Breast epithelium (tissue), 4 donors: ENCODE measurements at regions not wholly inside any gene's neighbourhood (a gene's known extent, or its start where the extent isn't known, plus 50 kb on each side); places are given as distances from the start of the nearest gene placed in this dataset.

Experiments used
- DNase-seq, 2 donors: peaks; one replicate each; pipeline ENCODE4 v3.0.0-alpha.2; 2019; ENCODE audit warnings: low spot score in 2 of 2
- H3K27ac ChIP-seq, 2 donors: fragments of 200-600 bp; sonication (generic) in 1 of 2; one replicate each; pipeline ENCODE4 v1.5.1; 2016 to 2019; ENCODE audit warnings: mild to moderate bottlenecking in 1 of 2
- H3K27me3 ChIP-seq, 2 donors: fragments of 200-600 bp; sonication (generic) in 1 of 2; one replicate each; pipeline versions ENCODE4 v1.5.1 to v1.6.0; 2017 to 2019; ENCODE audit warnings: control low read depth in 1 of 2, mild to moderate bottlenecking in 1 of 2
- H3K36me3 ChIP-seq: fragments of 200-600 bp; one replicate; pipeline ENCODE4 v1.5.1; 2019
- H3K4me1 ChIP-seq, 2 donors: fragments of 200-600 bp; sonication (generic); one replicate each; pipeline ENCODE4 v1.5.1; 2016 to 2019; ENCODE audit warnings: control low read depth in 1 of 2
- H3K4me3 ChIP-seq, 3 donors: fragments of 200-600 bp; sonication (generic); 1 replicate in 2 of 3; 2 replicates in 1 of 3; pipeline ENCODE4 v1.5.1; 2016 to 2019; ENCODE audit warnings: mild to moderate bottlenecking in 3 of 3, moderate library complexity in 2 of 3
- H3K9me3 ChIP-seq, 2 donors: fragments of 200-600 bp; sonication (generic) in 1 of 2; one replicate each; pipeline ENCODE4 v1.5.1; 2016 to 2019; ENCODE audit warnings: control low read depth in 1 of 2
- POLR2A ChIP-seq: fragments of 450-650 bp; IDR thresholded peaks from one replicate; pipeline ENCODE4 v1.6.1; 2016; ENCODE audit warnings: antibody characterized with exemption, mild to moderate bottlenecking, moderate library complexity
- POLR2AphosphoS5 ChIP-seq, 3 donors: sonication (generic); formaldehyde crosslinking; IDR thresholded peaks; one replicate each; pipeline ENCODE4 v1.6.1; 2017; ENCODE audit warnings: antibody characterized with exemption in 3 of 3
- intact Hi-C: fragments of 100-400 bp; cut with DNase I; formaldehyde crosslinking; loops from one replicate; pipeline ENCODE4 v1.15.1; 2023; ENCODE audit warnings: low total_unique reads
- TF ChIP-seq, protein P1 (sequence below), 3 donors: fragments of 450-650 bp; IDR thresholded peaks; one replicate each; pipeline ENCODE4 v1.5.1; 2016 to 2017; ENCODE audit warnings: antibody characterized with exemption in 3 of 3, mild to moderate bottlenecking in 3 of 3, moderate library complexity in 3 of 3

GRCh38 chr5:74143151-74143550 lies 497.4 kb downstream of the ENC1 start:
- DNase-seq: no peak
- Histone ChIP-seq H3K4me1 (no peaks in the 10 kb centered on the region), H3K27ac (no peak overlapping the region), H3K36me3 (no peaks in the 10 kb centered on the region), H3K4me3 (no peak overlapping the region), H3K9me3 (no peaks in the 10 kb centered on the region), H3K27me3 (no peaks in the 10 kb centered on the region)
- TF ChIP-seq POLR2AphosphoS5 (IDR thresholded peaks at IDR 0.05): no peak
- no peak for TF ChIP-seq POLR2A
- TF ChIP-seq, protein P1, sequence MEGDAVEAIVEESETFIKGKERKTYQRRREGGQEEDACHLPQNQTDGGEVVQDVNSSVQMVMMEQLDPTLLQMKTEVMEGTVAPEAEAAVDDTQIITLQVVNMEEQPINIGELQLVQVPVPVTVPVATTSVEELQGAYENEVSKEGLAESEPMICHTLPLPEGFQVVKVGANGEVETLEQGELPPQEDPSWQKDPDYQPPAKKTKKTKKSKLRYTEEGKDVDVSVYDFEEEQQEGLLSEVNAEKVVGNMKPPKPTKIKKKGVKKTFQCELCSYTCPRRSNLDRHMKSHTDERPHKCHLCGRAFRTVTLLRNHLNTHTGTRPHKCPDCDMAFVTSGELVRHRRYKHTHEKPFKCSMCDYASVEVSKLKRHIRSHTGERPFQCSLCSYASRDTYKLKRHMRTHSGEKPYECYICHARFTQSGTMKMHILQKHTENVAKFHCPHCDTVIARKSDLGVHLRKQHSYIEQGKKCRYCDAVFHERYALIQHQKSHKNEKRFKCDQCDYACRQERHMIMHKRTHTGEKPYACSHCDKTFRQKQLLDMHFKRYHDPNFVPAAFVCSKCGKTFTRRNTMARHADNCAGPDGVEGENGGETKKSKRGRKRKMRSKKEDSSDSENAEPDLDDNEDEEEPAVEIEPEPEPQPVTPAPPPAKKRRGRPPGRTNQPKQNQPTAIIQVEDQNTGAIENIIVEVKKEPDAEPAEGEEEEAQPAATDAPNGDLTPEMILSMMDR (IDR thresholded peaks at IDR 0.05): no peak
- intact Hi-C loops: no loop called here

GRCh38 chr5:74141053-74141452 lies 499.5 kb downstream of the ENC1 start:
- H3K9me3 ChIP-seq: no peaks in the 10 kb centered on the region
- no peak overlapping the region for H3K27ac ChIP-seq
- intact Hi-C loops: no loop called here
- no peak for DNase-seq
- H3K4me1 ChIP-seq: no peaks in the 10 kb centered on the region
- H3K36me3 ChIP-seq: no peaks in the 10 kb centered on the region
- H3K27me3 ChIP-seq: no peaks in the 10 kb centered on the region
- no peak for TF ChIP-seq POLR2AphosphoS5 (IDR thresholded peaks at IDR 0.05)
- no peak for TF ChIP-seq POLR2A
- TF ChIP-seq, protein P1 (IDR thresholded peaks at IDR 0.05): no peak
- no peak overlapping the region for H3K4me3 ChIP-seq

GRCh38 chr5:74140409-74140808 lies 500.1 kb downstream of the ENC1 start:
- intact Hi-C loops: no loop called here
- Histone ChIP-seq H3K9me3 (no peaks in the 10 kb centered on the region), H3K4me3 (no peak overlapping the region), H3K27me3 (no peaks in the 10 kb centered on the region), H3K27ac (no peak overlapping the region), H3K36me3 (no peaks in the 10 kb centered on the region), H3K4me1 (no peaks in the 10 kb centered on the region)
- no peak for DNase-seq
- TF ChIP-seq POLR2AphosphoS5 (IDR thresholded peaks at IDR 0.05): no peak
- TF ChIP-seq POLR2A: no peak
- TF ChIP-seq, protein P1 (IDR thresholded peaks at IDR 0.05): no peak

- H3K9me3 ChIP-seq: no peaks in the 10 kb centered on the region
- H3K27ac ChIP-seq: no peak overlapping the region
- intact Hi-C loops: no loop called here
- no peak overlapping the region for H3K4me3 ChIP-seq
- H3K27me3 ChIP-seq: no peaks in the 10 kb centered on the region
- no peaks in the 10 kb centered on the region for H3K4me1 ChIP-seq
- no peak for TF ChIP-seq POLR2A
- TF ChIP-seq, protein P1 (IDR thresholded peaks at IDR 0.05): no peak
- no peak for TF ChIP-seq POLR2AphosphoS5 (IDR thresholded peaks at IDR 0.05)
- DNase-seq: no peak
- no peaks in the 10 kb centered on the region for H3K36me3 ChIP-seq
Measured at GRCh38 chr5:74139589-74139988, 500.9 kb downstream of the ENC1 start.

DNA sequence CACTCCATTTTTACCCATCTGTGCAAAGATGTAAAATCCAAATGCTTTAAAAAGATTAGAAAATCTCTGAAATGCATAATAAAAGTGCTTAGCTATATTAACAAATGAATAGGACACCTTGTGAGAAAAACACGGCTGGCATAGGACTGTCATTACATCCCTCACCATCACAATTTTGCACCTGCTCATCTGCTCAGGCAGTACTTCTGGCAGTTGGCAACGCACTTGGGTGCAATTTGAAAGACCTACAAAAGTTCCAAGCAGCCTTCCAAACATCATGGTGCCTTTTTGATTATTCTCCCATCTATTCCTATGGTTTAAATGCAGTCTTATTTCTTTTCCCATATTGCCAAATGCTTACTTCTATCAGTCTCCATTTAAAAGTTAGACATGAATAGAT lies 501.8 kb downstream of the ENC1 start:
- no peak overlapping the region for H3K4me3 ChIP-seq
- intact Hi-C loops: no loop called here
- no peaks in the 10 kb centered on the region for H3K27me3 ChIP-seq
- no peak for DNase-seq
- H3K4me1 ChIP-seq: no peaks in the 10 kb centered on the region
- H3K36me3 ChIP-seq: no peaks in the 10 kb centered on the region
- H3K9me3 ChIP-seq: no peaks in the 10 kb centered on the region
- H3K27ac ChIP-seq: no peak overlapping the region
- TF ChIP-seq POLR2A (no peak), POLR2AphosphoS5 (IDR thresholded peaks at IDR 0.05) (no peak)
- TF ChIP-seq, protein P1 (IDR thresholded peaks at IDR 0.05): no peak
